Ovary (tissue), 3 donors: ENCODE measurements at regions not wholly inside any gene's neighbourhood (a gene's known extent, or its start where the extent isn't known, plus 50 kb on each side); places are given as distances from the start of the nearest gene placed in this dataset.

Experiments used
- EP300 ChIP-seq: sonication (generic); formaldehyde crosslinking; IDR thresholded peaks from one replicate; pipeline ENCODE4 v1.6.1; 2017; ENCODE audit warnings: antibody characterized with exemption
- POLR2A ChIP-seq: fragments of 450-650 bp; IDR thresholded peaks from one replicate; pipeline ENCODE4 v1.6.1; 2017; ENCODE audit warnings: antibody characterized with exemption, mild to moderate bottlenecking, moderate library complexity
- TF ChIP-seq, protein P1 (sequence below), 3 donors: fragments of 450-650 bp in 2 of 3; fragments of 200-600 bp in 1 of 3; IDR thresholded peaks; one replicate each; pipeline versions ENCODE4 v1.5.1 to v1.8.0; 2016 to 2022; ENCODE audit warnings: antibody characterized with exemption in 3 of 3, mild to moderate bottlenecking in 1 of 3
- donor health status: DM: no; HTN: no; CAD: no.

DNA sequence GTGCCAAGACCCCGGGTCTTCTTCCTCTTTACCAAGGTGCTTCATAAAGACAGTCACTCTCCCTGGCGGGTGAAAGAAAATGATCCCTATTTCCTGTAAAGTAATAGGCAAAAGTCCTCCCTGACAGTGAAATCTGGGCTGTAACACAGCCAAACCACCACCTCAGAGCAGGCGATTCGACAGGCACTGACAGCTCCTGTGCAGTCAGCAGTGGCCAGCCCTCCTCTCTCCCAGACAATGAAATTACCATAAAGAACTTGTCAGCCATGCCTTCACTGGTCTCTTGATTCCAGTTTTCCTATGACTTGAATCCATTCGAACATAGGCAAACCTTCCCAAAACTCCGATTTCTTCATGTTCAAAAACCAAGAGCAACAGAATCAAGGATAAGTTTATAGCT lies 492.2 kb upstream of the DAB1 start:
- TF ChIP-seq POLR2A (no peak), EP300 (no peak)
- TF ChIP-seq, protein P1, sequence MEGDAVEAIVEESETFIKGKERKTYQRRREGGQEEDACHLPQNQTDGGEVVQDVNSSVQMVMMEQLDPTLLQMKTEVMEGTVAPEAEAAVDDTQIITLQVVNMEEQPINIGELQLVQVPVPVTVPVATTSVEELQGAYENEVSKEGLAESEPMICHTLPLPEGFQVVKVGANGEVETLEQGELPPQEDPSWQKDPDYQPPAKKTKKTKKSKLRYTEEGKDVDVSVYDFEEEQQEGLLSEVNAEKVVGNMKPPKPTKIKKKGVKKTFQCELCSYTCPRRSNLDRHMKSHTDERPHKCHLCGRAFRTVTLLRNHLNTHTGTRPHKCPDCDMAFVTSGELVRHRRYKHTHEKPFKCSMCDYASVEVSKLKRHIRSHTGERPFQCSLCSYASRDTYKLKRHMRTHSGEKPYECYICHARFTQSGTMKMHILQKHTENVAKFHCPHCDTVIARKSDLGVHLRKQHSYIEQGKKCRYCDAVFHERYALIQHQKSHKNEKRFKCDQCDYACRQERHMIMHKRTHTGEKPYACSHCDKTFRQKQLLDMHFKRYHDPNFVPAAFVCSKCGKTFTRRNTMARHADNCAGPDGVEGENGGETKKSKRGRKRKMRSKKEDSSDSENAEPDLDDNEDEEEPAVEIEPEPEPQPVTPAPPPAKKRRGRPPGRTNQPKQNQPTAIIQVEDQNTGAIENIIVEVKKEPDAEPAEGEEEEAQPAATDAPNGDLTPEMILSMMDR (IDR thresholded peaks at IDR 0.05) = no peak
